SK-N-SH treated with all-trans-retinoic acid at 6 μM for 48 hours (cell line): ENCODE measurements at regions not wholly inside any gene's neighbourhood (a gene's known extent, or its start where the extent isn't known, plus 50 kb on each side); places are given as distances from the start of the nearest gene placed in this dataset.
"Not testable (repeated sequence)": the region's sequence is repeated elsewhere in the genome, so short reads cannot be mapped to it uniquely, and the experiment has no call there.

ENCODE experiments used
- ATAC-seq: fragments of 200-7000 bp; cut with Tn5 transposase; 3 replicates; pipeline ENCODE4 v1.9.1; 2020; ENCODE audit warnings: mild to moderate bottlenecking, moderate library complexity
- ARNTL ChIP-seq: fragments of 450-650 bp; formaldehyde crosslinking; IDR thresholded peaks from 2 replicates; pipeline ENCODE4 v1.5.0; 2020; ENCODE audit warnings: low read depth, mild to moderate bottlenecking, moderate library complexity, borderline replicate concordance
- BACH2 ChIP-seq: fragments of 250-450 bp; sonication (Bioruptor Pico); IDR thresholded peaks from 2 replicates; pipeline ENCODE4 v1.9.0; 2021; ENCODE audit warnings: mild to moderate bottlenecking, borderline replicate concordance
- CREB5 ChIP-seq: fragments of 250-450 bp; sonication (Bioruptor Pico); IDR thresholded peaks from 2 replicates; pipeline ENCODE4 v1.5.1; 2020; ENCODE audit warnings: low read depth, mild to moderate bottlenecking, moderate library complexity
- CSDC2 ChIP-seq: fragments of 250-450 bp; sonication (Bioruptor Pico); IDR thresholded peaks from 2 replicates; pipeline ENCODE4 v1.5.0; 2020; ENCODE audit warnings: mild to moderate bottlenecking, moderate library complexity
- CSRNP3 ChIP-seq: fragments of 250-450 bp; sonication (Bioruptor Pico); IDR thresholded peaks from 2 replicates; pipeline ENCODE4 v1.5.1; 2021; ENCODE audit warnings: mild to moderate bottlenecking, moderate library complexity
- GLIS3 ChIP-seq: fragments of 250-450 bp; sonication (Bioruptor Pico); IDR thresholded peaks from 2 replicates; pipeline ENCODE4 v1.5.0; 2020; ENCODE audit warnings: mild to moderate bottlenecking, moderate library complexity
- ISL1 ChIP-seq: fragments of 250-450 bp; sonication (Bioruptor Pico); IDR thresholded peaks from 2 replicates; pipeline ENCODE4 v2.1.2; 2022; ENCODE audit warnings: mild to moderate bottlenecking, moderate library complexity
- OSR1 ChIP-seq: fragments of 250-450 bp; sonication (Bioruptor Pico); IDR thresholded peaks from 2 replicates; pipeline ENCODE4 v1.8.0; 2022; ENCODE audit warnings: moderate library complexity, mild to moderate bottlenecking, inconsistent platforms
- PATZ1 ChIP-seq: fragments of 250-450 bp; sonication (Bioruptor Pico); IDR thresholded peaks from 2 replicates; pipeline ENCODE4 v1.8.0; 2020; ENCODE audit warnings: mild to moderate bottlenecking, moderate library complexity, borderline replicate concordance
- POU6F1 ChIP-seq: fragments of 250-450 bp; sonication (Bioruptor Pico); IDR thresholded peaks from 2 replicates; pipeline ENCODE4 v1.8.0; 2021; ENCODE audit warnings: low read depth, mild to moderate bottlenecking, moderate library complexity, borderline replicate concordance
- PPARA ChIP-seq: fragments of 250-450 bp; sonication (Bioruptor Pico); IDR thresholded peaks from 2 replicates; pipeline ENCODE4 v1.5.0; 2020; ENCODE audit warnings: mild to moderate bottlenecking, borderline replicate concordance
- RARB ChIP-seq: fragments of 250-450 bp; sonication (Bioruptor Pico); IDR thresholded peaks from 2 replicates; pipeline ENCODE4 v1.8.0; 2021; ENCODE audit warnings: mild to moderate bottlenecking, moderate library complexity
- SNAI2 ChIP-seq: fragments of 250-450 bp; sonication (Bioruptor Pico); IDR thresholded peaks from 2 replicates; pipeline ENCODE4 v1.5.0; 2020; ENCODE audit warnings: mild to moderate bottlenecking, moderate library complexity
- TCF4 ChIP-seq: fragments of 250-450 bp; sonication (Bioruptor Pico); IDR thresholded peaks from 2 replicates; pipeline ENCODE4 v1.8.0; 2021; ENCODE audit warnings: mild to moderate bottlenecking, moderate library complexity, borderline replicate concordance
- TOX ChIP-seq: fragments of 250-450 bp; sonication (Bioruptor Pico); IDR thresholded peaks from 2 replicates; pipeline ENCODE4 v1.8.0; 2021; ENCODE audit warnings: mild to moderate bottlenecking, moderate library complexity, borderline replicate concordance
- ZFP30 ChIP-seq: fragments of 450-650 bp; formaldehyde crosslinking; IDR thresholded peaks from 2 replicates; pipeline ENCODE4 v1.5.0; 2022; ENCODE audit warnings: mild to moderate bottlenecking, moderate library complexity
- ZNF565 ChIP-seq: fragments of 450-650 bp; formaldehyde crosslinking; conservative IDR thresholded peaks from 2 replicates; pipeline ENCODE4 v1.5.0; 2020; ENCODE audit warnings: low read depth, mild to moderate bottlenecking, moderate library complexity
- ZNF70 ChIP-seq: fragments of 450-650 bp; formaldehyde crosslinking; IDR thresholded peaks from 2 replicates; pipeline ENCODE4 v1.5.0; 2020; ENCODE audit warnings: mild to moderate bottlenecking, moderate library complexity
- ZNF8 ChIP-seq: fragments of 450-650 bp; formaldehyde crosslinking; IDR thresholded peaks from 2 replicates; pipeline ENCODE4 v1.5.0; 2020; ENCODE audit warnings: mild to moderate bottlenecking, moderate library complexity

- ATAC-seq = no peak
- TF ChIP-seq GLIS3 (CRISPR knock-in tag) = no peak
- TF ChIP-seq TOX = no peak
- TF ChIP-seq OSR1 (CRISPR knock-in tag) = no peak
- no peak for TF ChIP-seq ZNF70 (CRISPR knock-in tag)
- no peak for TF ChIP-seq SNAI2
- no peak for TF ChIP-seq ARNTL (CRISPR knock-in tag)
- no peak for TF ChIP-seq ZNF565 (CRISPR knock-in tag)
- TF ChIP-seq PATZ1 (CRISPR knock-in tag) = no peak
- TF ChIP-seq RARB (CRISPR knock-in tag) = no peak
- no peak for TF ChIP-seq TCF4 (CRISPR knock-in tag)
- TF ChIP-seq PPARA (CRISPR knock-in tag) = no peak
Measured at GRCh38 chr12:102316723-102317122, 119.1 kb upstream of the PMCH start.

- ATAC-seq = no peak
- TF ChIP-seq ISL1 (CRISPR knock-in tag) (no peak), PPARA (CRISPR knock-in tag) (no peak), ZNF70 (CRISPR knock-in tag) (no peak), GLIS3 (CRISPR knock-in tag) (no peak), ZNF8 (CRISPR knock-in tag) (no peak), CREB5 (CRISPR knock-in tag) (no peak), ZFP30 (CRISPR knock-in tag) (no peak), ZNF565 (CRISPR knock-in tag) (no peak), ARNTL (CRISPR knock-in tag) (no peak), POU6F1 (CRISPR knock-in tag) (no peak), BACH2 (no peak), SNAI2 (no peak), PATZ1 (CRISPR knock-in tag) (no peak), CSDC2 (no peak), OSR1 (CRISPR knock-in tag) (no peak), RARB (CRISPR knock-in tag) (no peak), CSRNP3 (no peak)
Measured at GRCh38 chr12:102314821-102315220, 117.2 kb upstream of the PMCH start.

- not testable (repeated sequence) for ATAC-seq
Measured at GRCh38 chr12:102313116-102313971, 115.7 kb upstream of the PMCH start.

- ATAC-seq = no peak
- TF ChIP-seq ISL1 (CRISPR knock-in tag) (no peak), TOX (no peak), ARNTL (CRISPR knock-in tag) (no peak)
Measured at GRCh38 chr12:102305486-102305885, 107.9 kb upstream of the PMCH start.

GRCh38 chr12:102304667-102305066, 107.0 kb upstream of the PMCH start:
- ATAC-seq = not testable (repeated sequence)
